ENCODE measurements at regions not wholly inside any gene's neighbourhood (a gene's known extent, or its start where the extent isn't known, plus 50 kb on each side); places are given as distances from the start of the nearest gene placed in this dataset.

- no peak for TF ChIP-seq ZFP30 (CRISPR knock-in tag; IDR thresholded peaks at IDR 0.05)
- TF ChIP-seq TOX (CRISPR knock-in tag; IDR thresholded peaks at IDR 0.05; ENCODE audit: borderline replicate concordance), result no peak
- TF ChIP-seq GLIS3 (CRISPR knock-in tag; IDR thresholded peaks at IDR 0.05), result no peak
- TF ChIP-seq PATZ1 (CRISPR knock-in tag; IDR thresholded peaks at IDR 0.05; ENCODE audit: borderline replicate concordance), result no peak
- TF ChIP-seq RARB (CRISPR knock-in tag; IDR thresholded peaks at IDR 0.05), result no peak
Measured at GRCh38 chr7:35436452-35436851, 182.6 kb upstream of the TBX20 start.
